DOHH2 (cell line): ENCODE measurements at regions not wholly inside any gene's neighbourhood (a gene's known extent, or its start where the extent isn't known, plus 50 kb on each side); places are given as distances from the start of the nearest gene placed in this dataset.

ENCODE experiments used
- EZH2phosphoT487 ChIP-seq: fragments of 200-600 bp; sonication (generic); IDR thresholded peaks from 2 replicates; pipeline ENCODE4 v1.6.1; 2017; ENCODE audit warnings: borderline replicate concordance, mild to moderate bottlenecking, antibody characterized with exemption, low read length, moderate library complexity, mixed read lengths
- TF ChIP-seq, protein P1 (sequence below): fragments of 200-600 bp; sonication (generic); IDR thresholded peaks from one replicate; pipeline ENCODE4 v1.5.1; 2014; ENCODE audit warnings: antibody characterized with exemption, mild to moderate bottlenecking, low read depth, low read length; ENCODE audit not compliant: poor library complexity, severe bottlenecking

DNA sequence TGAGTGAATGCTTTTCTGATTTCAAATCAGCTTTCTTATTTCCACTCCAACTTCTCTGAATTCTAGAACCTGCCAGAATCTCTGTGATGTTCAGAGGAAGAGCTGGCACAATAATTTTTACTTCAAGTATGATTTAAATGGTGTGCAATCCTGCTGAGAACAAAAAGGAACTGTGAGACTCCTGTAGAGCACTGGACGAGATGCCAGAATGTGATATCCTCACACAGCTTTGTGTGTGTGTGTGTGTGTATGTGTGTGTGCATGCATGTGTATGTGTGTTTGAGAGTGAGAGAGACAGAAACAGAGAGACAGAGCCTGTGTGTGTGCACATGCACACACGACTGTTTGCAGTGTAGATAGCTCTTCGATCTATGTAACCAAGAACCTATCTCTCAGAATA, 713.6 kb upstream of the ZP4 start:
- TF ChIP-seq, protein P1, sequence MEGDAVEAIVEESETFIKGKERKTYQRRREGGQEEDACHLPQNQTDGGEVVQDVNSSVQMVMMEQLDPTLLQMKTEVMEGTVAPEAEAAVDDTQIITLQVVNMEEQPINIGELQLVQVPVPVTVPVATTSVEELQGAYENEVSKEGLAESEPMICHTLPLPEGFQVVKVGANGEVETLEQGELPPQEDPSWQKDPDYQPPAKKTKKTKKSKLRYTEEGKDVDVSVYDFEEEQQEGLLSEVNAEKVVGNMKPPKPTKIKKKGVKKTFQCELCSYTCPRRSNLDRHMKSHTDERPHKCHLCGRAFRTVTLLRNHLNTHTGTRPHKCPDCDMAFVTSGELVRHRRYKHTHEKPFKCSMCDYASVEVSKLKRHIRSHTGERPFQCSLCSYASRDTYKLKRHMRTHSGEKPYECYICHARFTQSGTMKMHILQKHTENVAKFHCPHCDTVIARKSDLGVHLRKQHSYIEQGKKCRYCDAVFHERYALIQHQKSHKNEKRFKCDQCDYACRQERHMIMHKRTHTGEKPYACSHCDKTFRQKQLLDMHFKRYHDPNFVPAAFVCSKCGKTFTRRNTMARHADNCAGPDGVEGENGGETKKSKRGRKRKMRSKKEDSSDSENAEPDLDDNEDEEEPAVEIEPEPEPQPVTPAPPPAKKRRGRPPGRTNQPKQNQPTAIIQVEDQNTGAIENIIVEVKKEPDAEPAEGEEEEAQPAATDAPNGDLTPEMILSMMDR, result no peak
- TF ChIP-seq EZH2phosphoT487, result no peak
